ENCODE measurements at regions not wholly inside any gene's neighbourhood (a gene's known extent, or its start where the extent isn't known, plus 50 kb on each side); places are given as distances from the start of the nearest gene placed in this dataset.
A peak's percentile ranks its signal among the peaks of the same experiment; 100 is the strongest.

GRCh38 chr6:44561060-44561623 lies 173.6 kb downstream of the CDC5L start:
- no TSS peak for BruUV-seq (replicated peaks)
- Mint-ChIP-seq H3K27me3 (ENCODE audit: insufficient read depth, unreplicated experiment) (peaks cover 9% of the 10 kb centered on the region), H3K4me3 (ENCODE audit: unreplicated experiment) (peak overlapping the region; percentile 33), H3K36me3 (ENCODE audit: insufficient read depth, unreplicated experiment) (no peaks in the 10 kb centered on the region), H3K27ac (ENCODE audit: unreplicated experiment) (no peak overlapping the region), H3K9me3 (ENCODE audit: unreplicated experiment) (no peaks in the 10 kb centered on the region), H3K4me1 (ENCODE audit: low read depth, unreplicated experiment) (no peaks in the 10 kb centered on the region)
- H3K9me3 ChIP-seq, result no peaks in the 10 kb centered on the region
- no peaks in the 10 kb centered on the region for H3K36me3 ChIP-seq (ENCODE audit: control insufficient read depth, insufficient read depth, low read length)
- POLR2A ChIA-PET, result no interaction called here
- H3K27me3 ChIP-seq (replicated peaks; ENCODE audit: control insufficient read depth, insufficient read depth, low read length), result no peaks in the 10 kb centered on the region
- CTCF ChIA-PET, result no interaction called here
- TF ChIP-seq CTCF (IDR thresholded peaks at IDR 0.05; ENCODE audit: insufficient read depth in 1 of 2, low read depth in 1 of 2, low read length in 1 of 2, severe bottlenecking in 1 of 2, unreplicated experiment in 1 of 2), result no peak
- H3K4me3 ChIP-seq (ENCODE audit: low read depth, low read length), result no peak overlapping the region
- intact Hi-C loops (cut with micrococcal nuclease; ENCODE audit: unreplicated experiment), result no loop called here
- no peaks in the 10 kb centered on the region for H3K4me1 ChIP-seq
- no peak for DNase-seq

GRCh38 chr6:44561832-44562665 lies 174.5 kb downstream of the CDC5L start:
- CTCF ChIA-PET, result no interaction called here
- no peak for TF ChIP-seq CTCF (IDR thresholded peaks at IDR 0.05; ENCODE audit: insufficient read depth in 1 of 2, low read depth in 1 of 2, low read length in 1 of 2, severe bottlenecking in 1 of 2, unreplicated experiment in 1 of 2)
- DNase-seq, result no peak
- intact Hi-C loops (cut with micrococcal nuclease; ENCODE audit: unreplicated experiment), result no loop called here
- POLR2A ChIA-PET, result no interaction called here
- H3K4me1 Mint-ChIP-seq (ENCODE audit: low read depth, unreplicated experiment), result no peaks in the 10 kb centered on the region
- no peak overlapping the region for H3K27ac Mint-ChIP-seq (ENCODE audit: unreplicated experiment)
- peaks cover 12% of the 10 kb centered on the region for H3K27me3 Mint-ChIP-seq (ENCODE audit: insufficient read depth, unreplicated experiment)
- Histone ChIP-seq H3K27me3 (replicated peaks; ENCODE audit: control insufficient read depth, insufficient read depth, low read length) (no peaks in the 10 kb centered on the region), H3K4me1 (no peaks in the 10 kb centered on the region), H3K9me3 (no peaks in the 10 kb centered on the region), H3K4me3 (ENCODE audit: low read depth, low read length) (no peak overlapping the region), H3K36me3 (ENCODE audit: control insufficient read depth, insufficient read depth, low read length) (no peaks in the 10 kb centered on the region)
- peak overlapping the region; percentile 33 for H3K4me3 Mint-ChIP-seq (ENCODE audit: unreplicated experiment)
- no TSS peak for BruUV-seq (replicated peaks)
- no peaks in the 10 kb centered on the region for H3K9me3 Mint-ChIP-seq (ENCODE audit: unreplicated experiment)
- no peaks in the 10 kb centered on the region for H3K36me3 Mint-ChIP-seq (ENCODE audit: insufficient read depth, unreplicated experiment)

GRCh38 chr6:44563397-44563796 lies 175.9 kb downstream of the CDC5L start:
- Mint-ChIP-seq H3K4me3 (ENCODE audit: unreplicated experiment) (no peak overlapping the region), H3K4me1 (ENCODE audit: low read depth, unreplicated experiment) (no peaks in the 10 kb centered on the region), H3K27ac (ENCODE audit: unreplicated experiment) (no peak overlapping the region), H3K36me3 (ENCODE audit: insufficient read depth, unreplicated experiment) (no peaks in the 10 kb centered on the region), H3K27me3 (ENCODE audit: insufficient read depth, unreplicated experiment) (peaks cover 10% of the 10 kb centered on the region), H3K9me3 (ENCODE audit: unreplicated experiment) (no peaks in the 10 kb centered on the region)
- BruUV-seq (replicated peaks), result no TSS peak
- intact Hi-C loops (cut with micrococcal nuclease; ENCODE audit: unreplicated experiment), result no loop called here
- H3K9me3 ChIP-seq, result no peaks in the 10 kb centered on the region
- H3K4me3 ChIP-seq (ENCODE audit: low read depth, low read length), result no peak overlapping the region
- TF ChIP-seq CTCF (IDR thresholded peaks at IDR 0.05; ENCODE audit: insufficient read depth in 1 of 2, low read depth in 1 of 2, low read length in 1 of 2, severe bottlenecking in 1 of 2, unreplicated experiment in 1 of 2), result no peak
- no peaks in the 10 kb centered on the region for H3K27me3 ChIP-seq (replicated peaks; ENCODE audit: control insufficient read depth, insufficient read depth, low read length)
- no peaks in the 10 kb centered on the region for H3K36me3 ChIP-seq (ENCODE audit: control insufficient read depth, insufficient read depth, low read length)
- no peak for DNase-seq
- H3K4me1 ChIP-seq, result no peaks in the 10 kb centered on the region
- POLR2A ChIA-PET, result no interaction called here
- CTCF ChIA-PET, result no interaction called here
